Nephron progenitor cell (in vitro differentiated cells): ENCODE measurements at regions not wholly inside any gene's neighbourhood (a gene's known extent, or its start where the extent isn't known, plus 50 kb on each side); places are given as distances from the start of the nearest gene placed in this dataset.

Experiments
- DNase-seq: peaks from one replicate; pipeline ENCODE4 v3.0.0; 2021
- H3K27ac Mint-ChIP-seq: 2 replicates; pipeline ENCODE4 v1.8.0; 2021; ENCODE audit warnings: mild to moderate bottlenecking, moderate library complexity, mixed read lengths
- H3K27me3 Mint-ChIP-seq: 2 replicates; pipeline ENCODE4 v1.8.0; 2021; ENCODE audit warnings: mild to moderate bottlenecking, low read depth, mixed read lengths; ENCODE audit not compliant: poor library complexity
- H3K36me3 Mint-ChIP-seq: 2 replicates; pipeline ENCODE4 v1.8.0; 2021; ENCODE audit warnings: low read depth, mixed read lengths
- H3K4me1 Mint-ChIP-seq: 2 replicates; pipeline ENCODE4 v1.8.0; 2021; ENCODE audit warnings: mixed read lengths
- H3K4me3 Mint-ChIP-seq: 2 replicates; pipeline ENCODE4 v1.8.0; 2021; ENCODE audit warnings: mild to moderate bottlenecking, moderate library complexity, mixed read lengths
- H3K9me3 Mint-ChIP-seq: 2 replicates; pipeline ENCODE4 v1.8.0; 2021; ENCODE audit warnings: mild to moderate bottlenecking, moderate library complexity, mixed read lengths
- CTCF ChIP-seq: fragments of 200-600 bp; sonication (generic); IDR thresholded peaks from 2 replicates; pipeline ENCODE4 v1.5.0; 2021; ENCODE audit warnings: antibody characterized with exemption

GRCh38 chr5:126370796-126371718 is 52.2 kb upstream of the GRAMD2B start:
- peaks cover 3% of the 10 kb centered on the region for H3K9me3 Mint-ChIP-seq
- H3K4me1 Mint-ChIP-seq = peaks cover 52% of the 10 kb centered on the region
- no peak overlapping the region for H3K4me3 Mint-ChIP-seq
- H3K27me3 Mint-ChIP-seq = no peaks in the 10 kb centered on the region
- H3K27ac Mint-ChIP-seq = no peak overlapping the region
- DNase-seq = no peak
- no peaks in the 10 kb centered on the region for H3K36me3 Mint-ChIP-seq
- no peak for TF ChIP-seq CTCF

- H3K4me1 Mint-ChIP-seq = peaks cover 30% of the 10 kb centered on the region
These were observed 49.7 kb upstream of the GRAMD2B start for GRCh38 chr5:126373375-126374108.

More at GRCh38 chr5:126373375-126374108, 49.7 kb upstream of the GRAMD2B start:
- DNase-seq = no peak
- no peak for TF ChIP-seq CTCF
- Mint-ChIP-seq H3K9me3 (no peaks in the 10 kb centered on the region), H3K27ac (peak overlapping the region; percentile 27), H3K27me3 (no peaks in the 10 kb centered on the region), H3K36me3 (no peaks in the 10 kb centered on the region), H3K4me3 (no peak overlapping the region)
